ENCODE measurements at regions not wholly inside any gene's neighbourhood (a gene's known extent, or its start where the extent isn't known, plus 50 kb on each side); places are given as distances from the start of the nearest gene placed in this dataset.

- no peak for TF ChIP-seq POLR2AphosphoS5 (IDR thresholded peaks at IDR 0.05)
- TF ChIP-seq, protein P1, sequence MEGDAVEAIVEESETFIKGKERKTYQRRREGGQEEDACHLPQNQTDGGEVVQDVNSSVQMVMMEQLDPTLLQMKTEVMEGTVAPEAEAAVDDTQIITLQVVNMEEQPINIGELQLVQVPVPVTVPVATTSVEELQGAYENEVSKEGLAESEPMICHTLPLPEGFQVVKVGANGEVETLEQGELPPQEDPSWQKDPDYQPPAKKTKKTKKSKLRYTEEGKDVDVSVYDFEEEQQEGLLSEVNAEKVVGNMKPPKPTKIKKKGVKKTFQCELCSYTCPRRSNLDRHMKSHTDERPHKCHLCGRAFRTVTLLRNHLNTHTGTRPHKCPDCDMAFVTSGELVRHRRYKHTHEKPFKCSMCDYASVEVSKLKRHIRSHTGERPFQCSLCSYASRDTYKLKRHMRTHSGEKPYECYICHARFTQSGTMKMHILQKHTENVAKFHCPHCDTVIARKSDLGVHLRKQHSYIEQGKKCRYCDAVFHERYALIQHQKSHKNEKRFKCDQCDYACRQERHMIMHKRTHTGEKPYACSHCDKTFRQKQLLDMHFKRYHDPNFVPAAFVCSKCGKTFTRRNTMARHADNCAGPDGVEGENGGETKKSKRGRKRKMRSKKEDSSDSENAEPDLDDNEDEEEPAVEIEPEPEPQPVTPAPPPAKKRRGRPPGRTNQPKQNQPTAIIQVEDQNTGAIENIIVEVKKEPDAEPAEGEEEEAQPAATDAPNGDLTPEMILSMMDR (IDR thresholded peaks at IDR 0.05) = no peak
- TF ChIP-seq POLR2A (IDR thresholded peaks at IDR 0.05) = no peak
- no peak for TF ChIP-seq EP300 (IDR thresholded peaks at IDR 0.05)
Observed at GRCh38 chr18:78647018-78647417, 332.6 kb upstream of the SALL3 start.
